Limb (tissue), 2 donors: ENCODE measurements at regions not wholly inside any gene's neighbourhood (a gene's known extent, or its start where the extent isn't known, plus 50 kb on each side); places are given as distances from the start of the nearest gene placed in this dataset.
"Not testable (repeated sequence)": the region's sequence is repeated elsewhere in the genome, so short reads cannot be mapped to it uniquely, and the experiment has no call there.

ENCODE experiments used
- DNase-seq, 2 donors: peaks; one replicate each; pipeline ENCODE4 v3.0.0-alpha.2; 2016; ENCODE audit errors: extremely low spot score in 2 of 2

DNA sequence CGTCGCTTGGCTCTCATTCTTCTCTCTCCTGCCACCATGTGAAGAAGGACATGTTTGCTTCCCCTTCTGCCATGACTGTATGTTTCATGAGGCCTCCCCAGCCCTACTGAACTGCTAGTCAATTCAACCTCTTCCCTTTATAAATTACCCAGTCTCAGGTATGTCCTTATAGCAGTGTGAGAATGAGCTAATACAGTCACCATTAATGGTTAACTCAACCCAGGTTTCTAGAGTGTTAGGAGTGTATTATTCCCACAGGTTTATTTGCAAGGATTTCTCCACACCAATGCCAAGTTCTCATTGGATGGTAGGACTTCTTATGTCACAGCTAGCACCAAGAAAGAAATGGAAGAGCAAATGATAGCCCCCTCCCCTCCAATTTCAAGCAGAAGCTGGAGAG is 71.9 kb downstream of the DYNAP start:
- DNase-seq, result no peak

DNA sequence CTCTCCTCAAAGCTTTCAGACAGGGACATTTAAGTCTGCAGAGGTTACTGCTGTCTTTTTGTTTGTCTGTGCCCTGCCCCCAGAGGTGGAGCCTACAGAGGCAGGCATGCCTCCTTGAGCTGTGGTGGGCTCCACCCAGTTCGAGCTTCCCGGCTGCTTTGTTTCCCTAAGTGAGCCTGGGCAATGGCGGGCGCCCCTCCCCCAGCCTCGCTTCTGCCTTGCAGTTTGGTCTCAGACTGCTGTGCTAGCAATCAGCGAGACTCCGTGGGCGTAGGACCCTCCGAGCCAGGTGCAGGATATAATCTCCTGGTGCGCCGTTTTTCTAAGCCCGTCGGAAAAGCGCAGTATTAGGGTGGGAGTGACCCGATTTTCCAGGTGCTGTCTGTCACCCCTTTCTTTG is 78.7 kb downstream of the DYNAP start:
- DNase-seq, result not testable (repeated sequence)

DNA sequence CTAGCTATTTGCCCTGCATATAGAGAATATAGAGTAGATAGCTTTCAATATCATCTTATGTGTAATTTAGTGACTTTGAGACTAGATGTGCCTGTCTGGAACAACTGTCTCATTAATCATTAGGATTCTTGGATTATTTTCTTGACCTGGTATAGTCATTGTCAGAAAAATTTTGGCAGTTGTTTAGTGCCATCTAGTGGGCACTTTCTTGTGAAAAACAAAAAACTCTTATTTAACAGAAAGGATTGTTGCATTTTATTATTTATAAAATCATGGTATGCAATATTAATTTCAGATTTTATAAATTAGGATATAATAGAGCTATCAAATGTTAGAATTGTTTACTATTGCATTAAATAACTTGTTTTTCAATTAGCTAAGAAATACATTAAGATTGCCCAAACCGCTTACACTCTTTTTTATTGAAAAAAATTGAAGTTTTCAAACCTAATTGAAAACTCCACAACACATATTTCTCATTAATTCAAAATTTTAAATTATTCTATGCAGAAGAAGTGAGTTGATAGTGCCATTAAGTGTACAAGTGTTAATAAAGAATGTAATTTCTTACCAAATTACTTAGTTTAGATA is 80.3 kb downstream of the DYNAP start:
- DNase-seq, result peak in 1 of 2 donors; percentile 44

DNA sequence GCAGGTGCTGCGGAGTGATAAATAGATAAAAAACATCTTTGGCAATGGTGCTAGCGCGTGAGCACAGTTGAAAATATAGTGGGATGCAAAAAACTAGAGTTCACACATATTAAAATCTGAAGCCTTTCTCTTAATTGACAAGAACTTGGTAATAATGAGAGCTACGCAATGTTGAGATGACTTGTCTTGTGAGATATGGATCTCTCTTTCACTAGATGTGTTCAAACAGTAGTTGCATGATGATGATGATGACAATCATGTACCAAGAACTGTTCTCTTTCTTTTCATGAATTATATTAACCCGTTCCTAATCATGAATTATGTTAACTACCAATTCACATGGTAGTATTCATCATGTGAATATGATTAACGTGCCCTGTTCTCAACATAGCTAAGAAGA is 81.1 kb downstream of the DYNAP start:
- DNase-seq, result no peak

DNA sequence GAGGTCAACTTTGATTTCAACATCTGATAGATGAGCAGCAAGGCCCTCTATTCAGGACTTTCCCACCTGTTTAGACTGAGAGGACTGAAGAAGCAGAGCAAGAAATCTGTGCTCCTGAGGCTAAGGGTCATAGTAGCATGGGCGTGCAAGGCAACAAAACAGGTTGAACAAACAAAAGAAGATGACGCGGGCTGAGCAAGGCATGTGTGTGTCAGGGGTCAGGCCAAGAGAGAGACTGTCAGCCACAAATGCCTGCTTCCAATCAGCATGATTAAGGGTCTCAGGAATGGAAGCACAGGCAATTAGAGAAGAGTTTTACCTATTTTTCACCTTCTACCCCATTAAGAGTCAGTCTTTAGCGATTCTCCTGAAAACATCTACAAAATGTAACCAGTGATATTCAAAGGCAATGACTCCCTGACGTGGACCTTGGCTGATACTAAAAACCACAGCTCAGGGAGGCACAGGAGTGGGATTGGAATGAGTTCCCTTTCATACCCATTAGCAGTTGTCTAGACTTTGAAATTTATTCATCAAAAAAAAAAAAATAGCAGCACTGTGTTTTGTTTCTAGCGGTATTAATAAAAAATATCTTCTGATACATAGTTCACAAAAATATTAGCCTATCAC is 81.9 kb downstream of the DYNAP start:
- no peak for DNase-seq

DNA sequence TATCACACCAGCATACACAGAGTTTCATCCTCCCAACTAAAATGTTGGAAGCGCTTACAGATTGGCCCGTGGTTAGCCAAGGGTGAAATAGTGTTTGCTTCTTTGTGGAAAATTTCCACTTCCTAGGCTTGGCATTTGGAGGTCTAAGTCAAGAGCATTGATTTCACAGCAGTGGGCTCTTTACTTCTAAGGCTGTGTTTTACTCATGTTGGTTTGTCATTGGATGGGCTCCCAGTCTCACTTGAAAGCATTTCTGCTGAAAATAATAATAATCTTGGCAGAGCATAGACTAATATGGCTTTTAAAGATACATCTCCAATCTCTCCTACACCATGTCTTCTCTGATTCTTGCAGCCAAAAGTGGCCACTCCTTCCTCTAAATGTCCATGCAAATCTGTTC is 82.9 kb downstream of the DYNAP start:
- DNase-seq, result no peak

DNA sequence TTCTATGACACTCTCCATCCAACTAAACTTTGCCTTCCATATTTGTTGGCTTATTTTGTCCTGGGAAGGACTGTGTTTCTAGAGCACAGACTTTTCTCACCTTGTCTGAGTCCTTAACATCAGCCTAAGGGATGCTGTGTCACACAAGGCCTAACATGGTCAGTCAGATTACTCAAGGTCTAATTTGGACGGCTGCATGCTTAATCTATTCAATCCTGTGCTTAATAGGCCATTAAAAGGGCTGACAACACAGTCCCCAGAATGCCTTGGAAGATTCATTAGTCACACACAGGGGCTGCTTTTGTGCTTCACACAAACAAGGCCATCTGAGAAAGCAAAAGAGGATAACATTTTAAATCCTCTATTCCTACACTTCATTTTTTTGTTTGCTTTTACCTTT is 84.0 kb downstream of the DYNAP start:
- DNase-seq, result no peak

DNA sequence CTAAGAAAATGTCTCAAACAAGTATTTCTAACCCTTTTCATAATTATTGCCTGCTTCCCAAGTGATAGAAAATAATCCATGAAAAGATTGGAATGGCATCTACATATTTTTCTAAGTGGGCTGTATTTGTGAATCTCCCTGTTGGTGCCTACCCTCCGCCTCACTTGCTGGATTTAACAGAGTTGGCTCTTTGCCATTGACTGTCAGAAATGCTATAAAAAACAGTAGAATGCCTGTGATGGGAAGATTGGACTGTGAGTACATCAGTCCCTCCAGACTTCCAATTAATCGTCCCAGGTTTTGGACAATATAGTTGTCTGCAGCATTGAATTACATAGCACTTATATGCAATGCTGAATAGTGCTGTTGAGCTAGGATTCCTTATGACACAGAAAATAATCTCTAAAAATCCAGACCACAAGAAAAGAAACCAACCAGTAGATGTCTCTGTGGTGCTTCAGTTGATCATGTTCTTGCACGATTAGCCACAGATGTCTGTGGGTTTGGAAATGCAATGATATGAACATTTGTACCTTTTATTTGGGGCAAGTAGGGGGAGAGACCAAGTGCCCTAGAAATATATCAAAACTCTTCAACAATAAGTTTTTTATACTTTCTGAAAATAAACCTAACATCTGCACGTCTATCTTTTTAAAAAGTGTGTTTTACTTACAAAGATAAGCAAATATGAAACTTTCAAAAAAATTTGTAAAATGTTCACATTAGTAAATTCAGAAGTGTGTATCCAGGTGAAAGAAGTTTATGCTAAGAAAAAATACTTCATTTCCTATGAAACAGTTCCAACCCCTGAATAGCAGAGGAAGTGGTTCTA is 88.5 kb downstream of the DYNAP start:
- peak in 1 of 2 donors; percentile 80 for DNase-seq

DNA sequence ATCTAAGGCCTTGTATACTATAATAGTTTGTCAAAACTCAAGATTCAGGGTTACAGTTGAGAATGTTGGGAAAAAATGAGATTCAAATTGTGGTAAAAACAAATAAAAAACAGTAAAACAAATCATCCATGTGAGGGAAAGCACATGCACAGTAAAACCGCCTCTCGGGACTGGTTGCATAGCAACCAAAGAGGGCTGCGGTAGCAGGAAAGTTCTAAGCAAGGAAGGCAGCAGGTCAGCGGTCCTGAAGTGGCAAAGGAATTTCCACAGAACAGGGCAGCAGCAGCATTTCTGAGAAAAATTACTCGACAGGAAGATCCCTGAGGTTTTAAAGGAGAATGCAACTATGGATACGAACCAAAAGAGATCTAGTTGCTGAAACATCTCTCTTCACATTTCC is 93.7 kb downstream of the DYNAP start:
- DNase-seq, result peak; percentile 48 to 62

DNA sequence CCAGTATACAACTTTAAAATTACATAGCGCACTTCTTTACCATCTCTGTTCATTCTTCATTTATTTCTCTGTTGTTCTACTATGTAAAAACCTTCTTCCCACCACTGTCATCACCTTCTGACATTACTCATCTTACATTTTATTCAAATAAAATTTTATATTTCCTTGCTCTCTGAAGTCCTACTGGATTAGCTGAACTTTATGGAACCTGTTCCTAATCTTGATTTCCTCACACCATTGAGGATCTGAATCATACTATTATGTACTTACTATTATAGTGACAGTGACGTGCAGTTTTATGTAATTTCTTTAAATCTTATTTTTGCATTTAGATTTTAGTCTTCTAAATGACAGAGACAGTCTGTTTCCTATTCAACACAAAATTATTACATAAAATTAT is 98.3 kb downstream of the DYNAP start:
- no peak for DNase-seq

DNA sequence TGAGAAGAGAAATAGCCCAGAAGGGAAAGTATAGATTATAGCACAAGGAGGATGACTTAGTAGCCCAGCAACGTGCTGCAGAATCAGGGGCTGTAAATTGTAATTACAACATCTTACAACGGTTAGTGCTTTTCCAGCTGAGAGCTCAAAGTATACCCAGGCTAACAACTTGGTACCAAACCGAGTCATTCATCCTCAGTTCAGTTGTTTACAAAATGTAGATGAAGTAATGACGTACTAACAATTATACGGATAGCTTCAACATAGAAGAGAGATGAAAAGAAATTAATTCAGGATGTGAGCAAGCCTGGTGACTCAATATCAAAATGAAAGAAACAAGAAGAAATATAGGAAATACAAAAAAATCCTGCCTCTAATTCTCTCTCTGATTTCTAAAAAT is 99.2 kb downstream of the DYNAP start:
- DNase-seq, result no peak

DNA sequence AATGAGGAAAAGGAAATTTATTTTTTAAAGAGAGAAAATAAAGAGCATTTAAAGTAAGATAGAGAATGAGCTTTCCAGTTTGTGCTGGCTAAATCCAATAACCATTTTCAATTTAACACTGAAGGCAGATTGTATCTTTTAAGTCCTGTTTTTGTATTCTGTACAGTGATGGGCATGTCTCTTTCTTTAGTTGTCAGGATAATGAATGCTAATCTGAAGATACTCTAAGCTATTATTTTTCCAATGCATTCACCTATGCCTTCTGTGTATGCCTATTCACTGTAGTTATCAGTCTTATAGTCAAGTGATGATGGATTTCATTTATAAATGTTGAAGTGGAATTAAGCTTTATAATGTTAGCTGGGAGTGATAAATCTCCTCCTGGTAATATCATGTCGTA is 101.4 kb downstream of the DYNAP start:
- no peak for DNase-seq

DNA sequence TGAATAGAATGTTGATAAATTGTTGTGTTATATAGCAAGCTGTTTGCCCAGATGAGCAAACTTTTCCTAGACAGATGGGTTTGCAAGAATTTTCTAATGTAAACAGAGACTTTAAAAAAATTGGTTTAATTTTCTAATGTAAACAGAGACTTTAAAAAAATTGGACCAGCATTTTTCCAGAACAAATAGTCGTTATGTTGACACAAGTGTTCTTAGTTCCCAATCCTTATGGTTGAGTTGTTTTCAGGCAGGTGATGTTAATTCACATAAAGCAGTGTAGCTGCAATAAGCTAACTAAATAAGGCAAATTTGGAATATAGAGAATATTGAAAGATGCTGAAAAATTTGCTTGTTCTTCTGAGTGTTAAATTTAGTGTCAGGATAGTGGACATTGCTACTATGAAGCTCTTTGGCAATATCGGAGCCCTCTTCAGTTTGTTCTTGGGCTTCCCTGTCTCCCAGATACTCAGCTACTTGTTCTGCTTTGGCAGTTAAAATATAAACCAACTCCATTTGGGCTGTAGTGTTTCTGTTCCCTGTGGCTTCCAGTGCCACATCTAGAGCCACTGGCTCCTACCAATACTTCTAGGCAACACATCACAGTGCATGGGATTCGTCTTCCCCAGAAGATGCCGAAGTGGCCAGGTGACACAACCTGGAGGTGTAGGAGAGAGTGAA is 105.7 kb downstream of the DYNAP start:
- no peak for DNase-seq

DNA sequence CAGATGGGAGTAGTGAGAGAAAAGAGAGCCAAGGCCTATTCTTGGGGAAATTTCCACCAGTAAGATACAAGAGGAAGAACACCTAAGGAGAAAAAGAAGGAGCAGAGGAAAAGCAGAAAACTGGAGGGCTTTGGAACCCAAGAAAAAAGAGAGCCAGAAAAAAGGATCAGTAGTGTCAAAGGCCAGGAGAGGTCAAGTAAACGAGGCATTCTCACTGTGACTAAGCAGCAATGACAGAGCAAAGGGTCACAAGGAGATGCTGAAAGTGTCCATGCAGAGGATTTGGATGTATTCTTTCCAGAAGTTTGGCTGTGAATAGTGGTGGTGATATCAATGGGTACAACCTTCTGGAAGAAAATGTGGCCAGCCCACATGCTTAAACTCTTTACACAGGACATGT is 109.5 kb downstream of the DYNAP start:
- no peak for DNase-seq

DNA sequence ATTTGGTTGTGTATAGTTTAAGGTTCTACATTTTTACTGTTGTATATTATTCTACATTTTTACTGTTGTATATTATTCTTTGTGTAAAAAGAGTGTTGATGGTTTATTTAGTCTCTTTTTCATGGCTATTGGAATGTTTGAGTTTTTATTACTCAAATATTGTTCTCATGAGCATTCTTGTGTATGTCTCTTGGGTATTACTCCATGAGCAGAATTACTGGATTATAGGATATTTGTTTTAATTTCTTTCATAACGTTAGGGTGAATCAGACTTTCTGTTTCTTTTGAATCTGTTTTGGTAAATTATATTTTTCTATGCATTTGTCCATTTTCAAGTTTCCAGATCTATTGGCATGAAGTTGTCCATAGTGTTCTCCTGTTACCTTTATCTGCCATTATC is 111.6 kb downstream of the DYNAP start:
- no peak for DNase-seq

DNA sequence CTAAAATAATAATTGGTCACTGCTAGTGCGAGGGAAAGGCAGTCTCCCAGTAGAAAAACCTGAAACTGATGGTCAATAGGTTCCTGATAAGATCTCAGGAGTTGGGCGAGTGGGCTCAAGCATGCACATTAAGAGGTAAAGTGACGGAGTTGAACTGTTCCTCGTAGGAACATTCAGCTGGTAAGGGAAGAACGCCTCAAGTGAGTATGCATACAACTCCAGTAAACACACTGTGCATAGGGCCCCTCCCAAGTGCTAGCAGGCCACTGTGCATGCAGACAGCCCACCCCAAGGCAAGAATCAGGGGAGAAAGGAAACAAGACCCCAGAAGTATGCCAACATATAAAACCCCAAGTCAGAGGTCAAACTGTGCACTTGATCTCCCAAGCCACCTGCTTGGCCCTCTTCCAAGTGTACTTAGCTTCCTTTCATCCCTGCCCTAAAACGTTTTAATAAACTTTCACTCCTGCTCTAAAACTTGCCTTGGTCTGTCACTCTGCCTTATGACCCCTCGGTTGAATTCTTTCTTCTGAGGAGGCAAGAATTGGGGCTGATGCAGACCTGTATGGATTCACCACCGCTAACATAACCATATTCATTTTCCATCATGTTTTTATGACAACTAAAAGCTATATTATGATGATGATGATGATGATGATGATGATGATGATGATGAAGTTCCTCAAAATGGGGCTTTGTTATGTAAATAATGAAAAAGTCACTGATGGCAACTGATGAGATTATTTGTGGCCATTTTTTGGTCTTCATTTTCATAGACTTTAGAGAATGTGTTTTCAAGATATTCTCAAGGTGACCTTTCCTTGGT is 118.0 kb upstream of the RAB27B start:
- DNase-seq, result no peak

DNA sequence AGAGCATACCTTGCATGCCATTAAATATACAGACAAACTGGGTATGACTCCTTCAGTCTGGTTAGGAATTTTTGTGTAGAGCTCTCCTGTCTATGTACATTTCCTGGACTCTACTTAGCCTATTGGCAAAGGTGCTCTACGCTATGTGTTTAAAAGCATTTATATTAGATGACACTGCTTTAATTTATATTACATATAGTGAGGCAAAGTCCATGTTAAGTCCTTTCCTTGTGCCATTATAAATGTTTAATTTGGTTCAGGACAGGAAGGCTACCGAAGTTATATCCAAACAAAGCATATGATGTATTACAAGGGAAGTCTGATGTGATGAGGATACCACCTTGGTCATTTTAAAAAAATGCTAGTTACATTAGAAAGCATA is 117.4 kb upstream of the RAB27B start:
- no peak for DNase-seq

DNA sequence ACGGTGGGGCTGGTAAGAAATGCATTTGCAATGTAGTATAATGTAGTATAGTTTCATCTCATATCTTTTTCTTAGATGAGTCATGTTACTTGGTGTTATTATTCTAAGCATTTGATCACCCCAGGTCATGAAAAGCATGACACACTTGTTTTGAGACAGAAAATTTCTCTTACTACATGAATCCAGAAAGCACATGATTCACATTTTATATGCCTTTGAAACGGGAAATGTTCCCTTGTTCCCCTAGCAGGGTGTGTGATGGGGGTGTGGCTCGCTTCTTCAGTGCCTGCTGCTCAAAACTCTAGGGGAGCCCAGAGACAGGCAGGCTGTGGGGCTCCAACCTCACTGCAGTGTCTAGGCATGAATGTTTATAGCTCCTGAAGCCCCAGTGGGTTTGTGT is 116.0 kb upstream of the RAB27B start:
- no peak for DNase-seq

DNA sequence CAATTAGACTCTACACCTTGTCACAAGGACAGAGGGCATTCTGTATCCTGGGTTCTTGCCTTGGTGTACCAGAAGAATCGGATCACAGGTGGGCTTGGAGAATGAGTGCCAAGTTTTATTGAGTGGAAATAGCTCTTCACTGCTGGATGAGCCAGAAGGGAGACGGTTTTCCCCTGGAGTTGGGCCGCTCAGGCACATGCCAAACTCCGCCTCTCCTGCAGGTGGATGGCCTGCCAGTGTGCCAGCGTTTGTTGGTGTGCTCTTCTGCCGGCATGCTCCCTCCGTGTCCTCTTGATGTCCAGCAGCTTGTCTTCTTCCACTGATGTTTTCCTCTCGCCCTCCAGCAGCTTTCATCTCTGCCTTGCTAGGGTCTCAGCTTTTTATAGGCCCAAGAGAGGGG is 115.5 kb upstream of the RAB27B start:
- no peak for DNase-seq

DNA sequence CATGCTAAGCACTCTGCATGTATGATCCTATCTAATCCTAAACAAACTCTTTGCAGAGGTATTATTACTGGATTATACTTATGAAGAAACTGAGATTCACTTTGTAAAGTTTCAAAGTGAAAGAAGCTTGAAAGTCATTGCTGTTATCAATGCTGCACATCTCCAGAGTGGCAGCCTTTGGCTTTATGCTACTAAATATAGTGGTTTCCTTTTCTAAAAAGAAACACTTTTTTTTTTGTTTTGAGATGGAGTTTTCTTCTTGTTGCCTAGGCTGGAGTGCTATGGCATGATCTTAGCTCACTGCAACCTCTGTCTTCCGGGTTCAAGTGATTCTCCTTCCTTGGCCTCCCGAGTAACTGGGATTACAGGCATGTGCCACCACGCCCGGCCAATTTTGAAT is 114.9 kb upstream of the RAB27B start:
- no peak for DNase-seq

DNA sequence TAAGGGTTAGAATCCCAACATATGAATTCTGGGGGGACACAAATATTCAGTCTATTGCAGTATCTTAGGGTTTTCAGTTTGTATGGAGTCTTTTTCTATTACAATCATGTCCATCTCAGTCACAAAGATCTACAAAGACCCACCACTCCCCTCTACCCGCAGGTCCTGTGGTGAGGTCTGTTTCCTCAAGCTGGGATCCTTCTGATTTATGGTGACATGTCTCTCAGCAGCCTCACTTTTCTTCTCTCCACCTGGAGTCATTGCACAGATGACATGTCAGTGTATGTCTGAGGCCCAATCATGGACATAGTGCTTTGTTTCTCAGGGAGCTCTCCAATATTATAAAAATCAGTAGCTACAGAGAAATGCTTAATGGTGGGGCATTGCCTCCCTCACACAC is 113.4 kb upstream of the RAB27B start:
- DNase-seq, result no peak

DNA sequence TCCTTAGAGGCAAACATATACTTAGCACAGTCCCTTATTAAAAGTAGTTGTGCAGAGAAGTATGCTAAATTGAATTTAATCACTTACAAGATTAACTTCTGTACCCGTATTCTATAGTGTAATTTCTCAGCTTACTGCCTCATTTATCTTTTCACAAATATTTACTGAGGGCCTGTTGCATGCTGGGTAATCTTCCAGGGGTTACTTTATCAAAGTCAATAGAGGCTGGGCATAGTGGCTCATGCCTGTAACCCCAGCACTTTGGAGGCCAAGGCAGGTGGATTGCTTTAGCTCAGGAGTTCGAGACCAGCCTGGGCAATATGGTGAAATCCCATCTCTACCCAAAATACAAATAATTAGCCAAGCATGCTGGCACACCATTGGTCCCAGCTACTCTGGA is 111.7 kb upstream of the RAB27B start:
- DNase-seq, result no peak
